ENCODE measurements at regions not wholly inside any gene's neighbourhood (a gene's known extent, or its start where the extent isn't known, plus 50 kb on each side); places are given as distances from the start of the nearest gene placed in this dataset.

GRCh38 chr3:72254483-72254882 lies 469.5 kb upstream of the PROK2 start:
- no peak for DNase-seq (ENCODE audit: low read depth in 6 of 9, low spot score in 9 of 9)
- H3K27ac ChIP-seq (ENCODE audit: low read depth in 1 of 2, low read length in 1 of 2) = no peak overlapping the region
- peaks cover 43 to 47% of the 10 kb centered on the region in 2 donors for H3K4me1 ChIP-seq (ENCODE audit: control insufficient read depth in 2 of 2, insufficient read depth in 2 of 2, low read length in 2 of 2)
- H3K36me3 ChIP-seq (ENCODE audit: control insufficient read depth in 2 of 2, insufficient read depth in 2 of 2, low read length in 1 of 2) = no peaks in the 10 kb centered on the region
- no peaks in the 10 kb centered on the region for H3K27me3 ChIP-seq (ENCODE audit: control insufficient read depth in 2 of 2, insufficient read depth in 1 of 2, low read length in 1 of 2)
- H3K4me3 ChIP-seq (ENCODE audit: low read length in 2 of 2) = no peak overlapping the region
- WGBS = 99% methylated on average over 2 of the region's 2 CpGs
- peaks cover 0 to 14% of the 10 kb centered on the region in 2 donors for H3K9me3 ChIP-seq (ENCODE audit: control insufficient read depth in 2 of 2, insufficient read depth in 1 of 2, low read length in 1 of 2)

DNA sequence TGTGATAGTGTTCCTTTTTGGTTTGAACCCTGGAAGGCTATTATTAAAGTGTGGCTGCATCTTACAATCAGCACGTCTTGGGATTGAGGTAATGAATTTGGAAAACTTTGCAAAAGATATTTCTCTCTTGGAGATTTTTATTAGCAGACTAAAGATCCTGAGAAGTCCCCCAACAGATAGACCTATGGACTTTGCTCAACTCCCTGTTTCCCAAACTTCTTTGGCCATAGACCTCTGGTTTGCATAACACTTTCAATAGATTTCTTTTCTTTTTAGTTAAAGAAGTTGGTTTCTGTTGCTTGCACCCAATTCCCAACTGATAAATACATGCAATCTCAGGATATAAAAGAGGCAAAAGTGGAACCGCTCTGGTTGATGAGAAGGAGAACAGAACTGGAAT lies 465.8 kb upstream of the PROK2 start:
- Histone ChIP-seq H3K27me3 (ENCODE audit: control insufficient read depth in 2 of 2, insufficient read depth in 1 of 2, low read length in 1 of 2) (no peaks in the 10 kb centered on the region), H3K27ac (ENCODE audit: low read depth in 1 of 2, low read length in 1 of 2) (no peak overlapping the region), H3K36me3 (ENCODE audit: control insufficient read depth in 2 of 2, insufficient read depth in 2 of 2, low read length in 1 of 2) (no peaks in the 10 kb centered on the region), H3K4me1 (ENCODE audit: control insufficient read depth in 2 of 2, insufficient read depth in 2 of 2, low read length in 2 of 2) (peaks cover 8 to 10% of the 10 kb centered on the region in 2 donors), H3K4me3 (ENCODE audit: low read length in 2 of 2) (no peak overlapping the region), H3K9me3 (ENCODE audit: control insufficient read depth in 2 of 2, insufficient read depth in 1 of 2, low read length in 1 of 2) (no peaks in the 10 kb centered on the region)
- DNase-seq (ENCODE audit: low read depth in 6 of 9, low spot score in 9 of 9) = no peak
- WGBS = 96% methylated on average over 2 of the region's 2 CpGs

GRCh38 chr3:72248869-72249268 lies 463.9 kb upstream of the PROK2 start:
- no peak overlapping the region for H3K27ac ChIP-seq (ENCODE audit: low read depth in 1 of 2, low read length in 1 of 2)
- H3K36me3 ChIP-seq (ENCODE audit: control insufficient read depth in 2 of 2, insufficient read depth in 2 of 2, low read length in 1 of 2) = no peaks in the 10 kb centered on the region
- H3K4me3 ChIP-seq (ENCODE audit: low read length in 2 of 2) = no peak overlapping the region
- WGBS = 98% methylated on average over 3 of the region's 3 CpGs
- peaks cover 0 to 1% of the 10 kb centered on the region in 2 donors for H3K9me3 ChIP-seq (ENCODE audit: control insufficient read depth in 2 of 2, insufficient read depth in 1 of 2, low read length in 1 of 2)
- peaks cover 0 to 18% of the 10 kb centered on the region in 2 donors for H3K4me1 ChIP-seq (ENCODE audit: control insufficient read depth in 2 of 2, insufficient read depth in 2 of 2, low read length in 2 of 2)
- H3K27me3 ChIP-seq (ENCODE audit: control insufficient read depth in 2 of 2, insufficient read depth in 1 of 2, low read length in 1 of 2) = no peaks in the 10 kb centered on the region
- no peak for DNase-seq (ENCODE audit: low read depth in 6 of 9, low spot score in 9 of 9)

DNA sequence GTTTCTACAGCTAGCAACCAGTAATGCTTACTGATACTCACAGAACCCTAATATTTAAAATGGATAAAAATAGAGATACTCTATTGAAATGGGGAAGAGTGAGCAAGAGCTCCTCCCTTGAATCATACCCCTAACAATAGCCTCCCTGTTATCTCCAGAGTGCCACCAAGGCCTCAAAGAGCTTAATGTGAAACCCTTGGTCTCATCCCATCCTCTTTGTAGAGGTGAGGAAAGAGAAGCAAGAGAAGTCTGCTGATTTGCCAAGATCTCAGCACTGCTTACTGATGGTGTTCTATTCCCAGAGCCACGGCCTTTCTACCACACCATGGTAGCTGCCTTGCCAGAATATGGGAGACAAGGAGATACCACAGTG lies 463.4 kb upstream of the PROK2 start:
- no peak for DNase-seq (ENCODE audit: low read depth in 6 of 9, low spot score in 9 of 9)
- peaks cover 0 to 2% of the 10 kb centered on the region in 2 donors for H3K9me3 ChIP-seq (ENCODE audit: control insufficient read depth in 2 of 2, insufficient read depth in 1 of 2, low read length in 1 of 2)
- no peaks in the 10 kb centered on the region for H3K27me3 ChIP-seq (ENCODE audit: control insufficient read depth in 2 of 2, insufficient read depth in 1 of 2, low read length in 1 of 2)
- 100% methylated on average over 1 of the region's 1 CpG for WGBS
- H3K27ac ChIP-seq (ENCODE audit: low read depth in 1 of 2, low read length in 1 of 2) = no peak overlapping the region
- no peaks in the 10 kb centered on the region for H3K36me3 ChIP-seq (ENCODE audit: control insufficient read depth in 2 of 2, insufficient read depth in 2 of 2, low read length in 1 of 2)
- no peak overlapping the region for H3K4me3 ChIP-seq (ENCODE audit: low read length in 2 of 2)
- H3K4me1 ChIP-seq (ENCODE audit: control insufficient read depth in 2 of 2, insufficient read depth in 2 of 2, low read length in 2 of 2) = peaks cover 0 to 23% of the 10 kb centered on the region in 2 donors

DNA sequence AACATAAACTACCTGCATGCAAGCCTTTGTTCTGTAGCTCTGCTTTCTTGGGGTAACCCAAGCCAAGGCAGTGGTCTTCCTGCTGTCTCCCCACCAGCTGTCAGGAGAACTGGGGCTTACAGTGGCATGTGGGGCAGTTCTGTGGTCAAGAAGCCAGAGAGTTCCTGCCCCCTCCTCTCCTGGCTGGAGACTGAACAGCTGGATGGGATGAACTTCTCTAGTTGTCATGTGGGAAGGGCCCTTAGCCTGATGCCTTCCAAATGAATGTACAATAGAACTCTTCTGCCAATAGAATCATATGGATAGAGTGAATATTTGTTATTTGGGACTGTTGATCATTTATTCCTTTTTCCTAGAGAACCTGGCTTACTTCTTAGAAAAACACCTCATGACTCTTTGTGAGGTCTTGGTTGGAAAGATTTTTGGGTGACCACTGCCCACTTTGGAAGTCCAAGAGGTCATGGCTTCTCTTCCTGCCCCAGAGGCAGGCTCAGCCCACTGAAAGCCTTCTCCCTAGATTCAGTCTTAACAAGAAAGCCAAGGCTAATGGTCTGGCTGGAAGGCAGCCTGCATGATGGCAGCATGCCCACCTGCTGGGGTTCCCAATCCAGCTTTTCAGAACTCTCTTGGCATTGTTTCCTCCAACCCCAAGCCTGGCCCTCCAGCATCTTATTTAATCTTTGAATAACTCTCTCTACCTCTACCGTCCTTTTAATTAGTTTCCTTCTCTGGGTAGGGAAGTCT lies 462.9 kb upstream of the PROK2 start:
- Histone ChIP-seq H3K4me1 (ENCODE audit: control insufficient read depth in 2 of 2, insufficient read depth in 2 of 2, low read length in 2 of 2) (peaks cover 0 to 29% of the 10 kb centered on the region in 2 donors), H3K9me3 (ENCODE audit: control insufficient read depth in 2 of 2, insufficient read depth in 1 of 2, low read length in 1 of 2) (peaks cover 0 to 2% of the 10 kb centered on the region in 2 donors), H3K36me3 (ENCODE audit: control insufficient read depth in 2 of 2, insufficient read depth in 2 of 2, low read length in 1 of 2) (no peaks in the 10 kb centered on the region), H3K27ac (ENCODE audit: low read depth in 1 of 2, low read length in 1 of 2) (no peak overlapping the region), H3K27me3 (ENCODE audit: control insufficient read depth in 2 of 2, insufficient read depth in 1 of 2, low read length in 1 of 2) (no peaks in the 10 kb centered on the region), H3K4me3 (ENCODE audit: low read length in 2 of 2) (no peak overlapping the region)
- no peak for DNase-seq (ENCODE audit: low read depth in 6 of 9, low spot score in 9 of 9)
- WGBS = 95% methylated on average over 1 of the region's 1 CpG

GRCh38 chr3:72247126-72247525 lies 462.2 kb upstream of the PROK2 start:
- H3K4me1 ChIP-seq (ENCODE audit: control insufficient read depth in 2 of 2, insufficient read depth in 2 of 2, low read length in 2 of 2) = peaks cover 0 to 36% of the 10 kb centered on the region in 2 donors
- no peaks in the 10 kb centered on the region for H3K27me3 ChIP-seq (ENCODE audit: control insufficient read depth in 2 of 2, insufficient read depth in 1 of 2, low read length in 1 of 2)
- WGBS = 96% methylated on average over 7 of the region's 7 CpGs
- peaks cover 0 to 2% of the 10 kb centered on the region in 2 donors for H3K9me3 ChIP-seq (ENCODE audit: control insufficient read depth in 2 of 2, insufficient read depth in 1 of 2, low read length in 1 of 2)
- no peak overlapping the region for H3K27ac ChIP-seq (ENCODE audit: low read depth in 1 of 2, low read length in 1 of 2)
- no peaks in the 10 kb centered on the region for H3K36me3 ChIP-seq (ENCODE audit: control insufficient read depth in 2 of 2, insufficient read depth in 2 of 2, low read length in 1 of 2)
- no peak overlapping the region for H3K4me3 ChIP-seq (ENCODE audit: low read length in 2 of 2)
- no peak for DNase-seq (ENCODE audit: low read depth in 6 of 9, low spot score in 9 of 9)

DNA sequence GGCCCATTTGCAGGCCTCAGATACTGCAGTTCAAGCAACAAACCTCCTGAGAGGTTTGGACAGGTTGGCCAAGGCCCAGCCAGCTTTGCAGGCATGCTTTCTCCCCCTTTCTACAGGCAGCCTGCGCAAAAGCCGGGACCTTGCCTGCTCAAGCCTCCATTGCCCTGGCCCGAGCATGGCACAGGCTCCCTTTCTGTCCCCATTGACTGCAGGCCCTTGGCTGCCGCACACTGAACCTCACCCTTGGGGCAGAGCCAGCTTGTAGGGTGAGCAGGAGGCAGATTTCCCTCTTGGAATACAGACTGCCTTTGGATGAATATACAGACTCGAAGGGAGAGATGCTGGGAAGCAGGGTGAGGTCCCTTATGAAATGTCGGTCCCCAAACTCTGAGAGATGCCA lies 461.7 kb upstream of the PROK2 start:
- Histone ChIP-seq H3K4me3 (ENCODE audit: low read length in 2 of 2) (no peak overlapping the region), H3K9me3 (ENCODE audit: control insufficient read depth in 2 of 2, insufficient read depth in 1 of 2, low read length in 1 of 2) (peaks cover 0 to 2% of the 10 kb centered on the region in 2 donors), H3K27ac (ENCODE audit: low read depth in 1 of 2, low read length in 1 of 2) (no peak overlapping the region), H3K36me3 (ENCODE audit: control insufficient read depth in 2 of 2, insufficient read depth in 2 of 2, low read length in 1 of 2) (no peaks in the 10 kb centered on the region), H3K27me3 (ENCODE audit: control insufficient read depth in 2 of 2, insufficient read depth in 1 of 2, low read length in 1 of 2) (no peaks in the 10 kb centered on the region), H3K4me1 (ENCODE audit: control insufficient read depth in 2 of 2, insufficient read depth in 2 of 2, low read length in 2 of 2) (peaks cover 2 to 40% of the 10 kb centered on the region in 2 donors)
- no peak for DNase-seq (ENCODE audit: low read depth in 6 of 9, low spot score in 9 of 9)
- WGBS = 98% methylated on average over 6 of the region's 6 CpGs

DNA sequence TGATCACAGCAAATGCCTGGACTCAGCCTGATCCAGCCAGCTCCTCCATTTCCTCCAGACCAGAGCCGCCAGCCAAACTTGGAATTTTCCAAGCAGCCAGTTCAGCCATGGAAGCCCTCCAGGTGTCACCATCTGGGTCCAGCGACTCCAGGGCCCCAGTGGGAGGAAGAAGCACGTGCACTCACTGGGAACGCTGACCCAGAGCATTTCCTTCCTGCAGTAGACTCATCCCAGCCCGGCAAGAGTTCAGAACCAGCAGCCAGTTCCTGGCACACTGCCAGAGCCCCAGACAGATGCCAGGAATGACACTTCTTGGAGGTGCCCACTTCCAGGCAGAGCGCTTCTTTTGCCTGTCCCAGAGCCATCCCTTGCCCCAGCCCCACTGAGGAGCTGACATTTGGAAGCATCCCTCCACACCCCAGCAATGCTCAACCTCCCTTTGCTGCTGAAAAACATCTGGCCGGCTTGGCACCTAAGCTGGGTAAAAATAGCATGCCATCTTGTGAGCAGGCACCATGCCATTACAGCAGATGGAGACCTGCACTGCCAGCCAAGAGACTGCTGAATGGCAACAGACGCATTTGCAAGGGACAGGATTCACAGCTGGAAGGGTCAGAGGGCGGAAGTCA lies 460.3 kb upstream of the PROK2 start:
- Histone ChIP-seq H3K4me3 (ENCODE audit: low read length in 2 of 2) (no peak overlapping the region), H3K27me3 (ENCODE audit: control insufficient read depth in 2 of 2, insufficient read depth in 1 of 2, low read length in 1 of 2) (no peaks in the 10 kb centered on the region), H3K9me3 (ENCODE audit: control insufficient read depth in 2 of 2, insufficient read depth in 1 of 2, low read length in 1 of 2) (peaks cover 0 to 2% of the 10 kb centered on the region in 2 donors), H3K4me1 (ENCODE audit: control insufficient read depth in 2 of 2, insufficient read depth in 2 of 2, low read length in 2 of 2) (peaks cover 9 to 46% of the 10 kb centered on the region in 2 donors), H3K27ac (ENCODE audit: low read depth in 1 of 2, low read length in 1 of 2) (no peak overlapping the region), H3K36me3 (ENCODE audit: control insufficient read depth in 2 of 2, insufficient read depth in 2 of 2, low read length in 1 of 2) (no peaks in the 10 kb centered on the region)
- no peak for DNase-seq (ENCODE audit: low read depth in 6 of 9, low spot score in 9 of 9)
- WGBS = 65% methylated on average over 9 of the region's 9 CpGs

DNA sequence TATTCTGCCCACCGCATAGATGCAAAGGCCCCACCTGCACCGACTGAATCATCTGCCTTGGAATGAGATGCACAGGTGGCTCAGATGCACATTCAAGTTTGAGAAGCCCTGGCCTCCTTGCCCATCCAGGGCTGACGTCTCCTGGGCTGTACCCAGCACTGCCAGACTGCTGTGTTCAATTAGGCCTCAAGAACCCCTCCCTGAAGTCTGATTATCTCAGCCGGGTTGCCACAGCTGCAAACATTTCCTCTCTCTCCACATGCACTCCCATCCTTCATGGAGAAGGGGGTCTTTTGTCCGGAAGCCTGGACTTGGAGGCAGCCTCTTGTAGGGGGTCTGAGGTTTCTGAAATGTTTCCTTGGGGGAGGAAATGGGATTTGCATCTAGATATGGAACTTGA lies 459.4 kb upstream of the PROK2 start:
- H3K9me3 ChIP-seq (ENCODE audit: control insufficient read depth in 2 of 2, insufficient read depth in 1 of 2, low read length in 1 of 2) = peaks cover 0 to 2% of the 10 kb centered on the region in 2 donors
- 90% methylated on average over 5 of the region's 5 CpGs for WGBS
- H3K36me3 ChIP-seq (ENCODE audit: control insufficient read depth in 2 of 2, insufficient read depth in 2 of 2, low read length in 1 of 2) = no peaks in the 10 kb centered on the region
- no peak overlapping the region for H3K4me3 ChIP-seq (ENCODE audit: low read length in 2 of 2)
- peaks cover 9 to 46% of the 10 kb centered on the region in 2 donors for H3K4me1 ChIP-seq (ENCODE audit: control insufficient read depth in 2 of 2, insufficient read depth in 2 of 2, low read length in 2 of 2)
- no peaks in the 10 kb centered on the region for H3K27me3 ChIP-seq (ENCODE audit: control insufficient read depth in 2 of 2, insufficient read depth in 1 of 2, low read length in 1 of 2)
- DNase-seq (ENCODE audit: low read depth in 6 of 9, low spot score in 9 of 9) = no peak
- H3K27ac ChIP-seq (ENCODE audit: low read depth in 1 of 2, low read length in 1 of 2) = no peak overlapping the region

Measured in thymus (tissue), 11 donors.